ENCODE measurements at regions not wholly inside any gene's neighbourhood (a gene's known extent, or its start where the extent isn't known, plus 50 kb on each side); places are given as distances from the start of the nearest gene placed in this dataset.

DNA sequence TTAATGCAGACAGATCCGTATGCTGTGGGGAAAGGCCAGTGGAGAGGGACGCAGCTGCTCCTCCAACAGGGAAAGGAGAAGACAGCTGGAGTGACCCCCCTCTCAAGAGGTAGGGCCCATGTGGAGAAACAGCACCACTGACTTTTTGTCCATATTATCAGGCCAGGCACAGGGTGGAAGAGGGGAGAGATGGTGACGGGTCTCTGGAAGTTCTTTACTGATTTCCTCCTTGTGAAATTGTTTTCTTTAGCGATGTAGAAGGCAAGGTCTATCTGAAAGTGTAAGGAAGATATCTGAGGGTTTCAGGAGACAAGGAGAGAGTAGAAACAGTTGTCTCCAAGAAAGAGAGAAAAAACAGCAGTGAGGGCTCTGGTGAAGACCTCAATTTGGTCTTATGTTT lies 338.8 kb downstream of the VPS13C start:
- Histone ChIP-seq H3K9ac (ENCODE audit: low read depth, low read length) (no peak overlapping the region), H3K18ac (ENCODE audit: low read depth, low read length) (no peak overlapping the region), H2AK9ac (replicated peaks; ENCODE audit: low read depth, low read length, poor library complexity) (no peak overlapping the region), H3K56ac (ENCODE audit: extremely low read depth, insufficient read depth, low read length) (no peak overlapping the region), H2BK15ac (ENCODE audit: low read depth, low read length) (no peak overlapping the region), H3K4me1 (ENCODE audit: control insufficient read depth, insufficient read depth, low read length) (no peaks in the 10 kb centered on the region), H3K27ac (ENCODE audit: insufficient read depth, low read length) (no peak overlapping the region), H3K4ac (ENCODE audit: low read depth, low read length) (no peak overlapping the region), H3K9me3 (ENCODE audit: control insufficient read depth, insufficient read depth, low read length) (no peaks in the 10 kb centered on the region), H3K79me1 (ENCODE audit: low read depth in 1 of 2, low read length in 2 of 2) (no peaks in the 10 kb centered on the region), H3K4me2 (ENCODE audit: low read depth, low read length) (no peak overlapping the region), H4K8ac (ENCODE audit: low read depth in 2 of 2, low read length in 2 of 2) (no peak overlapping the region), H3K36me3 (ENCODE audit: control insufficient read depth, insufficient read depth, low read length) (no peaks in the 10 kb centered on the region), H2AFZ (replicated peaks; ENCODE audit: low read length, poor library complexity) (no peak overlapping the region), H2AK5ac (ENCODE audit: low read depth, low read length) (no peak overlapping the region), H2BK120ac (ENCODE audit: low read depth, low read length) (no peak overlapping the region), H3K4me3 (ENCODE audit: insufficient read depth, low read depth, low read length) (no peak overlapping the region), H3K14ac (replicated peaks; ENCODE audit: low read depth, low read length) (no peak overlapping the region), H4K5ac (ENCODE audit: low read depth, low read length) (no peak overlapping the region), H4K91ac (ENCODE audit: insufficient read depth, low read depth, low read length) (no peak overlapping the region), H3K9me1 (ENCODE audit: insufficient read depth, low read length) (no peaks in the 10 kb centered on the region), H2BK20ac (ENCODE audit: low read depth, low read length) (no peak overlapping the region), H3K27me3 (ENCODE audit: control insufficient read depth, insufficient read depth, low read length) (no peaks in the 10 kb centered on the region; the same call in 1 of the 2 replicates), H3K23ac (ENCODE audit: low read depth, low read length) (no peak overlapping the region), H4K20me1 (ENCODE audit: insufficient read depth, low read length) (no peaks in the 10 kb centered on the region), H2BK5ac (ENCODE audit: low read depth, low read length, poor library complexity, severe bottlenecking) (no peak overlapping the region)
- ATAC-seq (ENCODE audit: low read depth) = no peak
- BruUV-seq (replicated peaks) = no TSS peak
- WGBS, 2 experiments (ENCODE audit: extremely low coverage in 2 of 2, insufficient read length in 1 of 2) = no CpG with 5 or more reads among the region's 4 CpGs
- in situ Hi-C loops (cut with MboI; ENCODE audit: low sequenced_read_pairs) (no loop called here), intact Hi-C loops (cut with micrococcal nuclease) (no loop called here), dilution Hi-C loops (cut with HindIII; ENCODE audit: low sequenced_read_pairs, unreplicated experiment) (no loop called here)
- no peak for DNase-seq
- CTCF ChIA-PET = no interaction called here
- TF ChIP-seq BHLHE40 (IDR thresholded peaks at IDR 0.05; ENCODE audit: low read depth, low read length) (no peak), NFE2L2 (IDR thresholded peaks at IDR 0.05; ENCODE audit: low read depth, low read length) (no peak), POLR2A (IDR thresholded peaks at IDR 0.05; ENCODE audit: low read depth, low read length) (no peak), RFX5 (IDR thresholded peaks at IDR 0.05; ENCODE audit: low read depth, low read length) (no peak), MXI1 (IDR thresholded peaks at IDR 0.05; ENCODE audit: borderline replicate concordance, low read depth, low read length) (no peak), SMC3 (IDR thresholded peaks at IDR 0.05; ENCODE audit: low read depth, low read length) (no peak), MAZ (IDR thresholded peaks at IDR 0.05; ENCODE audit: borderline replicate concordance, low read depth, low read length) (no peak), CEBPB (IDR thresholded peaks at IDR 0.05; ENCODE audit: low read depth, low read length) (no peak), RAD21 (IDR thresholded peaks at IDR 0.05; ENCODE audit: low read length) (no peak), MAFK (IDR thresholded peaks at IDR 0.05; ENCODE audit: low read depth, low read length) (no peak), RCOR1 (IDR thresholded peaks at IDR 0.05; ENCODE audit: insufficient replicate concordance, low read length) (no peak), FOS (IDR thresholded peaks at IDR 0.05; ENCODE audit: low read depth, low read length) (no peak), USF2 (IDR thresholded peaks at IDR 0.05; ENCODE audit: low read depth, low read length) (no peak), CHD1 (IDR thresholded peaks at IDR 0.05; ENCODE audit: low read depth, low read length) (no peak)
- TF ChIP-seq, protein P1, sequence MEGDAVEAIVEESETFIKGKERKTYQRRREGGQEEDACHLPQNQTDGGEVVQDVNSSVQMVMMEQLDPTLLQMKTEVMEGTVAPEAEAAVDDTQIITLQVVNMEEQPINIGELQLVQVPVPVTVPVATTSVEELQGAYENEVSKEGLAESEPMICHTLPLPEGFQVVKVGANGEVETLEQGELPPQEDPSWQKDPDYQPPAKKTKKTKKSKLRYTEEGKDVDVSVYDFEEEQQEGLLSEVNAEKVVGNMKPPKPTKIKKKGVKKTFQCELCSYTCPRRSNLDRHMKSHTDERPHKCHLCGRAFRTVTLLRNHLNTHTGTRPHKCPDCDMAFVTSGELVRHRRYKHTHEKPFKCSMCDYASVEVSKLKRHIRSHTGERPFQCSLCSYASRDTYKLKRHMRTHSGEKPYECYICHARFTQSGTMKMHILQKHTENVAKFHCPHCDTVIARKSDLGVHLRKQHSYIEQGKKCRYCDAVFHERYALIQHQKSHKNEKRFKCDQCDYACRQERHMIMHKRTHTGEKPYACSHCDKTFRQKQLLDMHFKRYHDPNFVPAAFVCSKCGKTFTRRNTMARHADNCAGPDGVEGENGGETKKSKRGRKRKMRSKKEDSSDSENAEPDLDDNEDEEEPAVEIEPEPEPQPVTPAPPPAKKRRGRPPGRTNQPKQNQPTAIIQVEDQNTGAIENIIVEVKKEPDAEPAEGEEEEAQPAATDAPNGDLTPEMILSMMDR (conservative IDR thresholded peaks at IDR 0.05; ENCODE audit: low read depth, low read length) = no peak
- POLR2A ChIA-PET (ENCODE audit: unreplicated experiment) = no interaction called here
